HepG2 (cell line): ENCODE measurements at regions not wholly inside any gene's neighbourhood (a gene's known extent, or its start where the extent isn't known, plus 50 kb on each side); places are given as distances from the start of the nearest gene placed in this dataset.

Source experiments
- ADNP ChIP-seq: sonication (generic); formaldehyde crosslinking; IDR thresholded peaks from 2 replicates; pipeline ENCODE4 v1.4.0; 2020; ENCODE audit warnings: missing genetic modification reagents
- BHLHE40 ChIP-seq: IDR thresholded peaks from 2 replicates; pipeline ENCODE4 v1.6.1; 2011; ENCODE audit warnings: low read length, improper control_type of control experiment
- CBX1 ChIP-seq: IDR thresholded peaks from one replicate; pipeline ENCODE4 v1.6.1; 2016; ENCODE audit warnings: antibody characterized with exemption, low read depth
- CCDC6 ChIP-seq: sonication (generic); formaldehyde crosslinking; IDR thresholded peaks from 2 replicates; pipeline ENCODE4 v1.8.1; 2022; ENCODE audit warnings: mild to moderate bottlenecking, missing genetic modification reagents, moderate library complexity
- ETV5 ChIP-seq: IDR thresholded peaks from 2 replicates; pipeline ENCODE4 v1.6.1; 2018; ENCODE audit warnings: missing biosample characterization, missing genetic modification reagents, inconsistent platforms, borderline replicate concordance
- FOXO4 ChIP-seq: sonication (generic); formaldehyde crosslinking; conservative IDR thresholded peaks from 2 replicates; pipeline ENCODE4 v1.8.1; 2023; ENCODE audit warnings: missing genetic modification reagents
- GFI1 ChIP-seq: sonication (generic); formaldehyde crosslinking; IDR thresholded peaks from 2 replicates; pipeline ENCODE4 v1.5.0; 2020; ENCODE audit warnings: missing genetic modification reagents, mild to moderate bottlenecking, borderline replicate concordance
- HNRNPL ChIP-seq: fragments of 200-400 bp; formaldehyde crosslinking; IDR thresholded peaks from 2 replicates; pipeline ENCODE4 v1.6.1; 2017; ENCODE audit warnings: mild to moderate bottlenecking, low read depth, low read length
- NCOA2 ChIP-seq: sonication (generic); formaldehyde crosslinking; IDR thresholded peaks from 2 replicates; pipeline ENCODE4 v1.8.0; 2022; ENCODE audit warnings: inconsistent platforms
- NR2C2 ChIP-seq: sonication (generic); formaldehyde crosslinking; IDR thresholded peaks from 2 replicates; pipeline ENCODE4 v1.4.0; 2020; ENCODE audit warnings: missing genetic modification reagents, mild to moderate bottlenecking, moderate library complexity, borderline replicate concordance
- PITX1 ChIP-seq: sonication (generic); formaldehyde crosslinking; IDR thresholded peaks from 2 replicates; pipeline ENCODE4 v1.5.1; 2020; ENCODE audit warnings: mild to moderate bottlenecking, missing genetic modification reagents
- RFX3 ChIP-seq: IDR thresholded peaks from 2 replicates; pipeline ENCODE4 v1.6.1; 2016; ENCODE audit warnings: missing biosample characterization, missing genetic modification reagents
- RNF2 ChIP-seq: fragments of 450-650 bp; conservative IDR thresholded peaks from 2 replicates; pipeline ENCODE4 v1.6.1; 2016; ENCODE audit warnings: low read depth
- SETDB1 ChIP-seq: sonication (generic); formaldehyde crosslinking; IDR thresholded peaks from 2 replicates; pipeline ENCODE4 v1.5.1; 2020; ENCODE audit warnings: missing genetic modification reagents, mild to moderate bottlenecking, borderline replicate concordance
- SNAPC2 ChIP-seq: sonication (generic); formaldehyde crosslinking; IDR thresholded peaks from 2 replicates; pipeline ENCODE4 v1.8.1; 2022; ENCODE audit warnings: mild to moderate bottlenecking, missing genetic modification reagents
- ZBTB1 ChIP-seq: sonication (generic); formaldehyde crosslinking; IDR thresholded peaks from 2 replicates; pipeline ENCODE4 v1.4.0; 2020; ENCODE audit warnings: missing genetic modification reagents, borderline replicate concordance
- ZBTB25 ChIP-seq: IDR thresholded peaks from 2 replicates; pipeline ENCODE4 v1.6.1; 2018; ENCODE audit warnings: missing genetic modification reagents
- ZC3H4 ChIP-seq: sonication (generic); formaldehyde crosslinking; IDR thresholded peaks from 2 replicates; pipeline ENCODE4 v1.4.0; 2020; ENCODE audit warnings: missing genetic modification reagents, borderline replicate concordance
- ZMAT3 ChIP-seq: sonication (generic); formaldehyde crosslinking; conservative IDR thresholded peaks from 2 replicates; pipeline ENCODE4 v1.7.0; 2021; ENCODE audit warnings: missing genetic modification reagents
- ZNF225 ChIP-seq: sonication (generic); formaldehyde crosslinking; IDR thresholded peaks from 2 replicates; pipeline ENCODE4 v1.4.0; 2020; ENCODE audit warnings: mild to moderate bottlenecking, missing genetic modification reagents
- ZNF496 ChIP-seq: sonication (generic); formaldehyde crosslinking; IDR thresholded peaks from 2 replicates; pipeline ENCODE4 v1.8.1; 2023; ENCODE audit warnings: mild to moderate bottlenecking, moderate library complexity, missing genetic modification reagents; ENCODE audit not compliant: insufficient replicate concordance
- ZNF543 ChIP-seq: sonication (generic); formaldehyde crosslinking; IDR thresholded peaks from 2 replicates; pipeline ENCODE4 v1.4.0; 2020; ENCODE audit warnings: mild to moderate bottlenecking, missing genetic modification reagents
- ZNF576 ChIP-seq: sonication (generic); formaldehyde crosslinking; IDR thresholded peaks from 2 replicates; pipeline ENCODE4 v1.4.0; 2020; ENCODE audit warnings: mild to moderate bottlenecking, missing genetic modification reagents
- ZNF709 ChIP-seq: sonication (generic); formaldehyde crosslinking; IDR thresholded peaks from 2 replicates; pipeline ENCODE4 v1.5.0; 2020; ENCODE audit warnings: mild to moderate bottlenecking, missing genetic modification reagents
- ZNF770 ChIP-seq: sonication (generic); formaldehyde crosslinking; IDR thresholded peaks from 2 replicates; pipeline ENCODE4 v1.5.0; 2020; ENCODE audit warnings: mild to moderate bottlenecking, missing genetic modification reagents
- ZNF816 ChIP-seq: sonication (generic); formaldehyde crosslinking; IDR thresholded peaks from 2 replicates; pipeline ENCODE4 v1.8.0; 2022; ENCODE audit warnings: missing genetic modification reagents, mild to moderate bottlenecking, borderline replicate concordance
- ZNF850 ChIP-seq: sonication (generic); formaldehyde crosslinking; conservative IDR thresholded peaks from 2 replicates; pipeline ENCODE4 v1.9.0; 2021; ENCODE audit warnings: mild to moderate bottlenecking, missing genetic modification reagents
- ZSCAN12 ChIP-seq: sonication (generic); formaldehyde crosslinking; IDR thresholded peaks from 2 replicates; pipeline ENCODE4 v1.9.0; 2021; ENCODE audit warnings: mild to moderate bottlenecking, missing genetic modification reagents

- TF ChIP-seq ZNF543 (CRISPR knock-in tag) (no peak), ZNF225 (CRISPR knock-in tag) (no peak), SNAPC2 (peak; percentile 95), SETDB1 (CRISPR knock-in tag) (no peak), ZNF709 (CRISPR knock-in tag) (no peak), ZSCAN12 (CRISPR knock-in tag) (no peak), ZC3H4 (CRISPR knock-in tag) (no peak), NR2C2 (peak; percentile 22), ZBTB1 (no peak), ETV5 (peak; percentile 80), GFI1 (CRISPR knock-in tag) (no peak), HNRNPL (no peak), NCOA2 (CRISPR knock-in tag) (peak; percentile 88), RFX3 (CRISPR knock-in tag) (no peak; the same call in none of the 2 replicates), ZNF770 (CRISPR knock-in tag) (peak; percentile 94), ADNP (peak; percentile 97), CBX1 (peak; percentile 10), ZNF816 (CRISPR knock-in tag) (no peak; the same call in 1 of the 2 replicates), PITX1 (CRISPR knock-in tag) (peak; percentile 96), ZBTB25 (CRISPR knock-in tag) (no peak; the same call in 1 of the 2 replicates), ZNF496 (CRISPR knock-in tag) (no peak), ZMAT3 (peak; percentile 64), ZNF850 (CRISPR knock-in tag) (no peak), CCDC6 (CRISPR knock-in tag) (no peak; the same call in 1 of the 2 replicates), ZNF576 (CRISPR knock-in tag) (no peak), RNF2 (no peak), FOXO4 (no peak), BHLHE40 (no peak)
Measured at GRCh38 chr20:50388733-50389437, 121.3 kb upstream of the PTPN1 start (continued).
